Stimulated activated CD4-positive, alpha-beta T cell treated with anti-CD3 and anti-CD28 coated beads, Interleukin-4, amount 100 ng/mL, for 48 hours (primary cell): ENCODE measurements at regions not wholly inside any gene's neighbourhood (a gene's known extent, or its start where the extent isn't known, plus 50 kb on each side); places are given as distances from the start of the nearest gene placed in this dataset.
"Not testable (repeated sequence)": the region's sequence is repeated elsewhere in the genome, so short reads cannot be mapped to it uniquely, and the experiment has no call there.

Source experiments
- DNase-seq, 2 donors: peaks; one replicate each; pipeline ENCODE4 v3.0.0-alpha.2; 2020; ENCODE audit warnings: low read depth in 2 of 2

- no peak for DNase-seq
These were observed 67.2 kb downstream of the BUB3 start for GRCh38 chr10:123221418-123221817.

GRCh38 chr10:123222832-123223231 is 68.6 kb downstream of the BUB3 start:
- no peak for DNase-seq

DNA sequence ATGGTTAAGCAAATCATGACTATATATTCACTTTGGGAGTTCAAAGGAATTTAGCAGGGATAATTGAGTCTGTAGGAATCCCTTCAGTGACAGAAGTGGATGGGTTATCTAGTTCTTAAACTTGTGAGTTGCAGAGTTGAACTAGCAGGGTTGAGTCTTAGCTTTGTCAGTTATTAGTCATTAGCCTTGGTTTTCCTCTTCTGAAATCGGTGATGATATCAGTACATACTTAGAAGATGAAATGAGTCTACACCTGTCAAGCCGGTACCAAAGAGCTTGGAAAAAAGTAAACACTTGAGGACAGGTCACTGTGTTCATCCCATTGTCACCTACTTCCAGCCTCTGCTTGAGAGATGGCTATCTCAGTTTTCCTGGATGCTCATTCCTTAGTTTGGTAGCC is 73.5 kb downstream of the BUB3 start:
- no peak for DNase-seq

DNA sequence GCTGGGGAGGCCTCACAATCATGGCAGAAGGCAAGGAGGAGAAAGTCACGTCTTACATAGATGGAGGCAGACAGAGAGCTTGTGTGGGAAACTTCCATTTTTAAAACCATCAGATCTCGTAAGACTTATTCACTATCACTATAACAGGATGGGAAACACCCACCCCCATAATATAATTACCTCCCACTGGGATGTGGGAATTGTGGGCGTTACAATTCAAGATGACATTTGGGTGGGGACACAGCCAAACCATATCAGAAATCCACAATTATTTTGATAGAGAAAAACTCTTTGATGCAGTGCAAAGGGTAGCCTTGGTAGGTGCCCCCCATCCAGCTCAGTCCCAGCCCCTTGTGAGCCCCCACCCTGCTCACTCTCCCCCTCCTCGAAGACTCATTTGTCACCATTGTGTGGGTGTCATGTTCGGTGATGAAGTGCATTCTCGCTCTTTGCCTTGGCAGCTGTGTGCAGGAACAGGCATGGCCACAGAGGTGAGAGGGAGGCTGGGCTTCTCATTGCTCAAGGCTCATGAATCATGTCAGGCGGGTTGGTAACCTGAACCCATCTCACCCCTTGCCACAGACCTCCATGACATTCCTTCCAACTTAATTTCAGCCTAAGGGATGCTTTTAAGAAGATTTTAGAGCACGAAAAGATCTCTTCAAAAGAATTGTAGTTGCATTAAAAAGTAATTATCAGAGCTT is 75.9 kb downstream of the BUB3 start:
- no peak for DNase-seq

- DNase-seq = not testable (repeated sequence)
These were observed 78.7 kb downstream of the BUB3 start for GRCh38 chr10:123232879-123233278.

GRCh38 chr10:123235014-123235413 is 80.8 kb downstream of the BUB3 start:
- DNase-seq = not testable (repeated sequence)

- no peak for DNase-seq
These were observed 81.9 kb downstream of the BUB3 start for GRCh38 chr10:123236126-123236525.

- no peak for DNase-seq
These were observed 86.0 kb downstream of the BUB3 start for GRCh38 chr10:123240250-123240649.

GRCh38 chr10:123240776-123241175 is 86.6 kb downstream of the BUB3 start:
- DNase-seq = no peak

- peak in 1 of 2 donors; percentile 4 for DNase-seq
These were observed 87.4 kb downstream of the BUB3 start for GRCh38 chr10:123241391-123242141.

DNA sequence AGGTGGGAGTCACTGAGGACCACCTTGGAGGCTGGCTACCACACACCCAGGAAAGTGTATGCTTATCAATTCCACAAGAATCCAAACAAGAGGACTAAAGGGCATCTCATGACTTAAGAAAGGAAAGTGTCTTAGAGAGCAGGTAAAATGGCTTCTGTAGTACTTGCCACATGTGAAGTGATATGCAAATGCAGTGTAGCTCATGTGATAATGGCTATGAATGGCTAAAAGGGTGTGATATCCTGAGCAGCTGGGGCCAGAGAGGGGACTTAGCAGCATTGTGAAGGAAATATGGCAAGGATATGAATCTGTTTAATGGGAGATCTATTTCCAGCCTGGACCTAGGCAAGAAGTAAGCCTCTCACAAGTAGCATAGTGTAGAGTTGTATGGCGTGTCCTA is 90.5 kb downstream of the BUB3 start:
- no peak for DNase-seq

DNA sequence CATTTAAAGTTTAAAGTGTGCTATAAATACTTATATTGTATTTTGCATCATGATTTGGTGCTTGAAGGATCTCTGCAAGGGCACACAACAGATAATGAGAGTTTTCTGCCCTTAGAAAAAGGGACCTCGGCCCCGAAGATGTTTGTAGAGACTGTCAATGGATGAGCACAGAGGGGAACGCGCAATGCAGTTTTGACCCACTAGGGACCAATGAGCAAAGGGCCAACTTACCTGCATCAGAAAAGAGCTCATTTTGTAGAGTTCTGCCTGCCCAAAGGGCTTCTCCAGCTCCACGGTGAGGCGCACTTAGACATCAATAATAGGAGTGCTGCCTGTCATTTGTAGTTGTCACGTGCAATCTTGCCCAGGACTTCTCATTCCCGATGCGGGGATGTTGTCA is 91.1 kb downstream of the BUB3 start:
- no peak for DNase-seq

GRCh38 chr10:123249894-123250293 is 95.7 kb downstream of the BUB3 start:
- DNase-seq = no peak

DNA sequence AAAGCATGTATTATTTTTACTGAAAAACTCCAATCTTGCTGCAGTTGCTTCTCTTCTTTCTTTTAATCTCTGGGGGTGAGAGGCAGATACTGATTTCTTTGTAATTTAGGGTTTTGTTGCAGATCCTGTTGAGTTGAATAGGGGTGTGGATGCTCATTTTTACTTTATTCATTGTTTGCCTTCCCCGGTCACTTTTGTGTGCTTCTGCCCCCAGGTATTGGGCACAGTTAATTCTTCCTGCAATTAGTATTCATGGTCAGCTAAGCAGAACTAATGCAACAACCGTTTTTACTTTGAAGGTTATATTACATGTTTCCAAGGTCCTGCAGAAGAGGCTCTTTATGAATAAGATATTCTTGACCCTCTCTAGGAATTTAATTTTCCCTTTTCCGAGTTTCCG is 96.4 kb downstream of the BUB3 start:
- no peak for DNase-seq

GRCh38 chr10:123252779-123253178 is 98.6 kb downstream of the BUB3 start:
- DNase-seq = no peak

GRCh38 chr10:123254343-123254742 is 100.1 kb downstream of the BUB3 start:
- not testable (repeated sequence) for DNase-seq

GRCh38 chr10:123257904-123258456 is 103.8 kb downstream of the BUB3 start:
- DNase-seq = no peak

GRCh38 chr10:123259081-123259480 is 104.9 kb downstream of the BUB3 start:
- no peak for DNase-seq

DNA sequence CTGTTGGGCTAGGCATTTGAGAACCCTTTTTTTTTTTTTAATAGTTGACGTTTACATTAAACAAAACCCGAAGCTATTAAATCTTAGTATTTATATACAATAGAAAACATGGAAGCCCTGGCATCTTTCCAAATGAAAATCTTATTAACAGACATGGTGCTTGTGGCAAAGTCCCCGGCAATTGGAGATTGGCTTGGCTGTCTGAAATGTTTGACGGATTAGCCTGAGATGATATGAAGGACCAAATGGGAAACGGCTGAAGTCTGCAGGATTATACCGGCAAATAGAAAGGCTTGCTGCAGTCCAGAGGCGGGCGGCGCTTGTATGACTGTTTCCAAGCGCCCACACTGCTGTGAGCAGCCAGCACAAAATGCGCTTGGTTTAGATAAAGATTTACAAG is 105.6 kb downstream of the BUB3 start:
- DNase-seq = no peak

DNA sequence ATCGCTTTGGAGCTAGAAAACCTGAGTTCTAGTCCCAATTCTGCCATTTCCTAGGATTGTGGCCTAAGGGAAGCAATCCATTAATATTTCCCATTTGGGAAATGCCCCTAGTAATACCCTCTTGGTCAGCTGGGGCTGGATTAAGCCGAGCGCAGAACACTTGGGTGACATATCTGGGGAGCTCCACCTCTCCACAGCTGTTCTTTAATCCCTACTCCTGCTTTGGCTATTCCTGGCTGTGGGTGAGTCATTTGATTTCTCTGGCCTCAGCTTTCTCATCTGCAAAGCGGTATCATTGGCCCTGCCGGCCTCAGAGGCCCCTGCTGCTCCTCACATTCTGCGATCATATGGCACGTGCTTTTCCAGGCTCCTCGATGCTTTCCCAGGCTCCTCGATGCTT is 108.3 kb downstream of the BUB3 start:
- no peak for DNase-seq

GRCh38 chr10:123266971-123267370 is 112.8 kb downstream of the BUB3 start:
- DNase-seq = no peak

DNA sequence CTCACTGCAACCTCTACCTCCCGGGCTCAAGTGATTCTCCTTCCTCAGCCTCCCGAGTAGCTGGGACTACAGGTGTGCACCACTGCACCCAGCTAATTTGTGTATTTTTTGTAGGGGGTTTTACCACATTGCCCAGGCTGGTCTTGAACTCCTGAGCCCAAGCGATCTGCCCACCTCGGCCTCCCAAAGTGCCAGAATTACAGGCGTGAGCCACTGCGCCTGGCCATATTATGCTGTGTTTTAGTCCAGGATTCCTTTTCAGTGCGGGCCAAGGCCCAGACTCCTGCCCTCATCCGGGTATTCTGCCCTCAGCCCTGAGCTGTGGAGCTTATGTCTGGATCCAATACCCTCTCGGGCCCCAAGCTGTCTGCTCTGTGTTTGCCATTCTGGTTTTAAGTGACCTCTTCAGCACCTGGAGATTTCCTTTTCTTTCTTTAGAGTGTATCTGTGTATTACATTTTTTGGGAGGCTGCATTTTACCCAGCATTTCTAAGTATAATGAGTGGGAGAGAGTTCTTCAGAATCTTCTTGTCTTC is 114.9 kb downstream of the BUB3 start:
- no peak for DNase-seq

DNA sequence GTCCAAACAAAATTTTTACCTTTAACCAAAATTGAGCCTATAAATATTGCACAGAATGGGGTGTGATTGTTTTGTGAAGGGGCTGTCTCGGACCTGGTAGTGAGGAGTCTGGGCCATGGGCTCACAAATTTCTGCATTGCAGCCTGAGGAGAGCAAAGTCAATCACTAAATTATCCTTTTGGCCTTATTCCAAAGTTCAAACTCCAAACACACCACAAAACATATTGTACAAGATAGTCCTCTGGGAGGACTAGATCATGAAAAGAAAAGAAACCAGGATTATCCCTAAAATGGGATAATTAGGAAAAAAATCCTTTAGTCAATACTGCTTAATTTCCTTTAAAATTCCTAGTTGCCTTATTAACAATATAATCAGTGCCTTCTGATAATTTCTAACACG is 115.5 kb downstream of the BUB3 start:
- no peak for DNase-seq
